Astrocyte (in vitro differentiated cells and primary cell): ENCODE measurements at regions not wholly inside any gene's neighbourhood (a gene's known extent, or its start where the extent isn't known, plus 50 kb on each side); places are given as distances from the start of the nearest gene placed in this dataset.

Experiments used
- EZH2 ChIP-seq: IDR thresholded peaks from 2 replicates; pipeline ENCODE4 v1.6.1; 2012; ENCODE audit warnings: mild to moderate bottlenecking, low read length, inconsistent platforms; ENCODE audit not compliant: insufficient read depth
- TF ChIP-seq, protein P1 (sequence below): IDR thresholded peaks from 2 replicates; pipeline ENCODE4 v1.5.1; 2011; ENCODE audit warnings: low read depth, mild to moderate bottlenecking, inconsistent platforms, low read length, moderate library complexity; ENCODE audit not compliant: insufficient read depth

DNA sequence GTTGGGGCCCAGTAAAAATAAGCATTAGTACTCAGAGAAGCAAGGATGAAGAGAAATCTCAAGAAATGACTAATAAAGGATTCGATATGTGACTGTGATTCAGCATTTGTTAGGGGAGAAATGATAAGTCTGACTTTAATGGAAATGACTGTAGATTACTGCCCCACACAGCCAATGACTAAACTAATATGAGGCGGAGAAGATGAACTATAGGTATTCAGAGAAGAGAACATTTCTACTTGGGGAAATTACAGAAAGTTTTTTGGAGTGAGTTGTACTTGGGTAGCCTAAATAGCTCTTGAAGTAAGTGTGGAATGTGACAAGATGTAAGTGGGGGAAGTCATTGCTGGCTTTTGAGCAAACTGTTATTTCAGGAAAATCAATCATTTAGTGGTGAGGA, 380.0 kb downstream of the PDCD6IP start:
- TF ChIP-seq, protein P1, sequence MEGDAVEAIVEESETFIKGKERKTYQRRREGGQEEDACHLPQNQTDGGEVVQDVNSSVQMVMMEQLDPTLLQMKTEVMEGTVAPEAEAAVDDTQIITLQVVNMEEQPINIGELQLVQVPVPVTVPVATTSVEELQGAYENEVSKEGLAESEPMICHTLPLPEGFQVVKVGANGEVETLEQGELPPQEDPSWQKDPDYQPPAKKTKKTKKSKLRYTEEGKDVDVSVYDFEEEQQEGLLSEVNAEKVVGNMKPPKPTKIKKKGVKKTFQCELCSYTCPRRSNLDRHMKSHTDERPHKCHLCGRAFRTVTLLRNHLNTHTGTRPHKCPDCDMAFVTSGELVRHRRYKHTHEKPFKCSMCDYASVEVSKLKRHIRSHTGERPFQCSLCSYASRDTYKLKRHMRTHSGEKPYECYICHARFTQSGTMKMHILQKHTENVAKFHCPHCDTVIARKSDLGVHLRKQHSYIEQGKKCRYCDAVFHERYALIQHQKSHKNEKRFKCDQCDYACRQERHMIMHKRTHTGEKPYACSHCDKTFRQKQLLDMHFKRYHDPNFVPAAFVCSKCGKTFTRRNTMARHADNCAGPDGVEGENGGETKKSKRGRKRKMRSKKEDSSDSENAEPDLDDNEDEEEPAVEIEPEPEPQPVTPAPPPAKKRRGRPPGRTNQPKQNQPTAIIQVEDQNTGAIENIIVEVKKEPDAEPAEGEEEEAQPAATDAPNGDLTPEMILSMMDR, result no peak
- no peak for TF ChIP-seq EZH2
